ENCODE measurements at regions not wholly inside any gene's neighbourhood (a gene's known extent, or its start where the extent isn't known, plus 50 kb on each side); places are given as distances from the start of the nearest gene placed in this dataset.

GRCh38 chr11:11177156-11177808 lies 175.8 kb downstream of the CSNK2A3 start:
- in situ Hi-C loops (cut with HindIII; ENCODE audit: low sequenced_read_pairs) = no loop called here

DNA sequence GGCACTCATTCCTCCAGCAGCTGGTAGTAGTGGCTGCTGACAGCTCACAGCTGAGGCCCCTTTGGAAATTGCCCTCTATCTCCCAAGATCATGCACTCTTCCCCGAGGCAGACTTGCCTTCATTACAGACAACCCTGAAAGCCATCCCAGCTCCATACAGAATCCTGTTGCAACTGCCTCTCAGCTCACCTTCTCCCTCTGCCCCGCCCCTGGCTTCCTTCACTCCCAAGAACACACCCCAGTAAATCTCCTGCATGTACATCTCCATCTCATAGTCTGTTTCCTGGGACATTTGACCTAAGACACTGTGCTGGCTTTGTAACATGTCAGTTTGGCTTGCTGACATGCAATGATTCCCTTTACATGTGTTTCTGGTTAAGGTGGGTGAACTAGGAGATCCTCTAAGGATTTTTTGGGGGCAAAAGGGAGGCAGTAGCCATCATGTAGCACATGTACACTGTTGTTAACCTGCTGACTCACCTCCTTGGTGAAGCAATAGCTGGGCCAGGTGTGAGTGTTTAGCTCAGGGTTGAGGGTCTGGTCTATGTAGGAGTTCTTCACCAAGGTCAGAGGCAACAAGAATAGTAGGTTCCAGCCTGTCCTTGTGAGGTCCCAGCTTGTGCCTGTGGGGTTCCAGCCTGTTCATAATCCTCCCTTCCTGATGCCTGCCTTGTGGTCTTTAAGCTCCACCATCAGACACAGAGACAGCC lies 179.6 kb downstream of the CSNK2A3 start:
- in situ Hi-C loops (cut with HindIII; ENCODE audit: low sequenced_read_pairs) = no loop called here

GRCh38 chr11:11171854-11172253 lies 181.2 kb downstream of the CSNK2A3 start:
- in situ Hi-C loops (cut with HindIII; ENCODE audit: low sequenced_read_pairs) = no loop called here

GRCh38 chr11:11171285-11171684 lies 181.8 kb downstream of the CSNK2A3 start:
- in situ Hi-C loops (cut with HindIII; ENCODE audit: low sequenced_read_pairs) = no loop called here

- in situ Hi-C loops (cut with HindIII; ENCODE audit: low sequenced_read_pairs) = no loop called here
These were observed 182.5 kb downstream of the CSNK2A3 start for GRCh38 chr11:11170352-11171084.

DNA sequence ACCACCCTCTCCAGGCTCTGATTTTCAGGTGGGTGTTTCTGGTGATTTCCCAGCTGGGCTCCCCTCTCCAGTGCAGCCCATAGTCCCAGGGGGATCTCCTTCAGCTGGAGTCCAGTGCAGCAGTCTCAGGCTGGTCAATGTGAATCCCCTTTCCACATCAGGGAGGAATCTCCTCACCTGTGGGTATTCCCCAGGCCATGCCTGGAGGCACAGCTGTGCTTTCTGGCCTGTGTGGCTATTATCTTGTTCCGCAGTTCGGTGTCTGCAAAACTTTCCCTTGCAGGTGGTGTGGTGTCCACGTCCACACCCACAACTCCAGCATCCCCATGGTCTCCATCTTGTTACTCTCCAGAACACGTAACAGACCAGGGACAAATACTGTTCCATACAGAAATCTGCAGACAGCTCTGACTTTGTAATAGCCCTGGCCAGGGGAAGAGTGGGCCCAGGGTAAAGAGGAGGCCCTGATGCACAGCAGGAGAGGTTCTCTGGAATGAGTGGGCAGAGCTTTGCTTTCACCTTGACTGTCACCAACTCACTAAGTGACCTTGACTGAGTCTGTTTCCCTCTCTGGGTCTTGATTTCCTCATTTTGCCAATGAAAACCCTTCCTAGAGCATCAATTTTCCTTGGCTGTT lies 183.2 kb downstream of the CSNK2A3 start:
- in situ Hi-C loops (cut with HindIII; ENCODE audit: low sequenced_read_pairs) = no loop called here

DNA sequence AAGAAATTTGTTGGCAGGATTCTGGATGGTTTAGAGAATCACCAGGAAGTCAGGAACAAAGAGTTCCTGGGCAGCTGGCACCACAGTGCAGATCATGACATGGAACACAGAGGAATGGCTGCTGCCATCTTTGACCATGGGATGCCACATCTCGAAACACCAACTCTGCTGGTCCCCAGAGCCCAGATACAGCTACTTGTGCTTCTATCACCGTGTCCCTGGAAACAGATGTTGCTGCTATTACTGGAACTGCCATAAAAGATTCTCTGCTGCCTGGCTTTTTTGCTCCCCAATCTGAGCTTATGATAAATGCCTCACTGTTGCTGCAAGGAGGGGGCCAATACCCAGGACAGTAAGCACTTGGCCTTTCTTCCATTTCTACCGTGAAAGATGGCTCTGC lies 185.2 kb downstream of the CSNK2A3 start:
- in situ Hi-C loops (cut with HindIII; ENCODE audit: low sequenced_read_pairs) = no loop called here

- in situ Hi-C loops (cut with HindIII; ENCODE audit: low sequenced_read_pairs) = no loop called here
These were observed 188.7 kb downstream of the CSNK2A3 start for GRCh38 chr11:11164334-11164690.

DNA sequence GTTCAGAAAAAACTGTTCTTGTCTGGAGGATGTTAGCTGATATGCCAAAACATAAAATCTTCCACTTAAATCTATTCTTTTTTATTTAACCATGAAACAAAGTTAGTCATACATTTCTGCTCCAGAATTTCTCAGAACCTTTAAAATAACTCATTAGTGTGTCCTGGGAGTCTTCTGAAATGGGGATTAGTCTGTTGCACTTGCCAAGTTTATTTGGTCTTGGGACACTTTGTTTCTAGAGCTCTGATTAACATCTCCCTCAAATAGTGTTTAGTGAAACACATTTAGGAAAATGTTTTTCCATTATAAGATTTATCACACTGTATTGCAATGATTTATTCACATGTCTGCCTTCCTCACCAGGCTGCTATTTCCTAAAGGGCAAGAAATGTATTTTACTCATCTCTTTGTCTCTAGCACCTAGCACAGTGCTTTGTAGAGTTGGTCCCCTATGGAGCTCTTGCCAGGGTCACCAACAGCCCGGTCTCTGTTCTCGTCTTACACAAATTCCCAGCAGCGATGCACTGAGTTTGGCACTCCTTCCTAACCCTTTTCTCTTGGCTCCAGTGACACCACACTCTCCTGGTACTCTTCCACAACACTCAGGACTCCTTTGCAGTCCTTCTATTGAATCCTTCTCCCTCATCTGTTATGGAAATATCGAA lies 189.2 kb downstream of the CSNK2A3 start:
- in situ Hi-C loops (cut with HindIII; ENCODE audit: low sequenced_read_pairs) = no loop called here

DNA sequence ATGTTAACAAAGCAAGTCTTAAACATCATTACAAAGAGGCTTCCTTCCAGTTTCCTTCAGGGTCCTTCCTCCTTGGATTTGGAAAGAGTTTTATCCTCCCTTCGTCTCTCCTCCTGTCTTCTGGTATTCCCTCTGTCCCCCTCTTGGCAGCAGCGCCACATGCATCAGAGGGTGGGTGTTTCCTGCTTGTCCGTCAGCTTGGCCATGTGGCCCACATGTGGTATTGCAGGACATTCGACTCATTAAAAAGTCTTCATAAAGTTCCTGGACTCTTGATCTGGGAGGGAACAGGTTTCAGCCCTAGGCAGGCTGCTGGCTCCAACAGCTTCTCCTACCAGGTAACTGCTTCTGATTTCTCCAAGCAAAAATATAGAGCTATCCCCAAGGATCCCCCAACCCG lies 189.8 kb downstream of the CSNK2A3 start:
- in situ Hi-C loops (cut with HindIII; ENCODE audit: low sequenced_read_pairs) = no loop called here

GRCh38 chr11:11157185-11157584 lies 195.9 kb downstream of the CSNK2A3 start:
- in situ Hi-C loops (cut with HindIII; ENCODE audit: low sequenced_read_pairs) = no loop called here

- in situ Hi-C loops (cut with HindIII; ENCODE audit: low sequenced_read_pairs) = no loop called here
These were observed 196.9 kb downstream of the CSNK2A3 start for GRCh38 chr11:11155962-11156815.

DNA sequence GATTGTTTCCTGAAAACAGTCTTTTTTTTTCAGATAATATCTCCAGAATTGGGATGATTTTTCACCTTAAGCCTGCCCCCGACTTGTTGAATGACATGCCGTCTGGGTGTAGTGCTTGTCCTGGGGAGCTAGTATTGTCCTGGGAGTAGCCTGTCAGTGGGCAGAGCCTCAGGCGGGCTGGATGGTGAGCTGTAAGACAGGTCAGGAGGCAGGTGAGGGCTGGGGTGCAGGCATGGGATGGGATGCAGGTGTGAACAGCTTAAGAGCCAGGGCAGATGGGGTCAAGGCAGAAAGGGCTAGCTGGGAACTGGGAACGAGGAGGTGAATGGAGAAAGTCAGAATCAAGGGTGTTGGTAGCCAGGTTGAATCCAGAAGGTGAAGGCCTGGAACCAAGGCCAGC lies 200.2 kb downstream of the CSNK2A3 start:
- in situ Hi-C loops (cut with HindIII; ENCODE audit: low sequenced_read_pairs) = no loop called here

DNA sequence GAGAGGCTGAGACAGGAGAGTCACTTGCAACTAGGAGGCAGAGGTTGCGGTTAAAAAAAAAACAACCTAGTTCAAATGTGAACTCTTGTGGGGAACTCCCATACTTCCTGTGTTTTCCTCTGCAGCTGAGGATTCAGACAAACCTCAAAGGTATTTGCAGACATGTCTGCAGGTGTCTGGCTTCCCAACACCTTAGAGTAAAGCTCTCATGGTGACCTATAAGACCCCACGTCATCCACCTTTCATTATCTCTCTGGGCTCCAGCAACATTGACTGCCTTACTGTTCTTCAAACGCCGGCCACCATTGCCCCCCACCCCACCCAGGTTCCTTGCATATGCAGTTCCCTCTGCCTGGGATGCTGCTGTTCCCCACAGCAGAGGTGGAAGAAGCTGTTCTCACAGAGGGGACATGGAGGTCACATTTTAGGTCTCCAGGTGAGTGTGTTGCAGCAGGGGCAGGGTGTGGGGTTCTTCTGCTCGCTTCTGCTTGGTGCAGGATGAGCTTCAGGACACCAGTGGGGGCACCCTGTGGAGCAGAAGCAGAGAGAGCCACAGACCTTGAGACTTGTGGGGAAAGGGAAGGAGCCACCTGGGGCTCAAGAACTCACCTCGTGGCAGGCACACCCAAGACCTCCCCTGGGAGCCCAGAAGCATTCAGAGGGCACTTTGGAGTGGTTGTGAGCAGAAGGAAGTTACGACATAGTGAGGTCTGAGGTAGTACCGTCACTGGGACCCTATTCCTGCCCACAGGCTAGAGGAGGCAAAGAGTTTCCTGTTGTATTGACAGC lies 203.2 kb downstream of the CSNK2A3 start:
- in situ Hi-C loops (cut with HindIII; ENCODE audit: low sequenced_read_pairs) = no loop called here

- in situ Hi-C loops (cut with HindIII; ENCODE audit: low sequenced_read_pairs) = no loop called here
These were observed 204.5 kb downstream of the CSNK2A3 start for GRCh38 chr11:11148596-11148995.

GRCh38 chr11:11148104-11148509 lies 204.9 kb downstream of the CSNK2A3 start:
- in situ Hi-C loops (cut with HindIII; ENCODE audit: low sequenced_read_pairs) = no loop called here

DNA sequence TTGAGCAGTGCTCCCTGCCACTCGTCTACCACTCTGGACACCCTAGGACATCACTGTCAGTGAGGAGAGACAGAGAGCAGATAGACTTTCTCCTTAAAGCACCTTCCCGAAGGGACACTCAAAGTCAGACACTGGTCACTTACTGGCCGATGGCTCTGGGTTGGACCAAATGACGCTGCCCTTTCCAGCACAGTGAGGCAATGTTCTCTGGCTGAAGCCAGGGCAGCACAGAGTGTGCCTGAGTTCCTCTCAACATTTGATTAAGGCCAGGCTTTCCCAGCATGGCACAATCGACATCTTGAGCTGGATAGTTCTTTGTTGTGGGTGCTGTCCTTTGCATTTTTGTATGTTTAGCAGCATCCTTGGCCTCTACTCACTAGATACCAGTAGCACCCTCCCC lies 206.2 kb downstream of the CSNK2A3 start:
- in situ Hi-C loops (cut with HindIII; ENCODE audit: low sequenced_read_pairs) = no loop called here

DNA sequence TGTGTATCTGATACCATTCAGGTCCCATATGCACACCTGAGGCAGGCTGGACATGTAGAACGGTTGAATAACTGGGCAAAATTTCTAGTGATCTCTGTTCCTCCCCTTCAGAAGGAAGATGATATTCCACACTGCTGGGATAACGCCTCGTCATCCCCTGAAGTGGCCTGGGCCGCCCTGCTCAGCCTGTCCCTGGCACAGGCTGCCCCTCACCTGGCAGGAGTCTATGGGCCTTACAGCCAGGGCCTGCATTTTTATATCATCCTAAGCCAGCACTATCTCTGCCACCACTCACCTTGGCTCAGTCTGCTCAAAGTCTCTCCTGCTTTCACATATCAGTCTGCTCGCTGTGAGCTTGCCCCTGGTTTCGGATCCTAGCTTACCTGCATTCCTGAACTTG lies 209.2 kb downstream of the CSNK2A3 start:
- in situ Hi-C loops (cut with HindIII; ENCODE audit: low sequenced_read_pairs) = no loop called here

- in situ Hi-C loops (cut with HindIII; ENCODE audit: low sequenced_read_pairs) = no loop called here
These were observed 210.6 kb downstream of the CSNK2A3 start for GRCh38 chr11:11142430-11142829.
